Esophagus muscularis mucosa (tissue), 4 donors: ENCODE measurements at regions not wholly inside any gene's neighbourhood (a gene's known extent, or its start where the extent isn't known, plus 50 kb on each side); places are given as distances from the start of the nearest gene placed in this dataset.

Source experiments
- DNase-seq: peaks from one replicate; pipeline ENCODE4 v3.0.0-alpha.2; 2017; ENCODE audit errors: extremely low spot score
- H3K27ac ChIP-seq, 4 donors: fragments of 200-600 bp; sonication (generic); replicated peaks in 1 of 4; 1 replicate in 3 of 4; 2 replicates in 1 of 4; pipeline ENCODE4 v1.5.1; 2016 to 2019; ENCODE audit warnings: mild to moderate bottlenecking in 1 of 4
- H3K27me3 ChIP-seq, 4 donors: fragments of 200-600 bp; sonication (generic); one replicate each; pipeline versions ENCODE4 v1.5.1 to v1.6.0; 2016 to 2019
- H3K36me3 ChIP-seq, 4 donors: fragments of 200-600 bp; sonication (generic); one replicate each; pipeline ENCODE4 v1.5.1; 2016 to 2019
- H3K4me1 ChIP-seq, 4 donors: fragments of 200-600 bp; sonication (generic); one replicate each; pipeline ENCODE4 v1.5.1; 2016 to 2019
- H3K4me3 ChIP-seq, 4 donors: fragments of 200-600 bp; sonication (generic); 1 replicate in 2 of 4; 2 replicates in 2 of 4; pipeline ENCODE4 v1.5.1; 2016 to 2019; ENCODE audit warnings: mild to moderate bottlenecking in 4 of 4, moderate library complexity in 1 of 4
- H3K9me3 ChIP-seq, 4 donors: fragments of 200-600 bp; sonication (generic); 1 replicate in 3 of 4; 2 replicates in 1 of 4; pipeline ENCODE4 v1.5.1; 2016 to 2019
- EP300 ChIP-seq: sonication (generic); formaldehyde crosslinking; IDR thresholded peaks from one replicate; pipeline ENCODE4 v1.6.1; 2017; ENCODE audit warnings: antibody characterized with exemption
- POLR2A ChIP-seq: fragments of 450-650 bp; IDR thresholded peaks from one replicate; pipeline ENCODE4 v1.6.1; 2017; ENCODE audit warnings: antibody characterized with exemption, moderate library complexity, mild to moderate bottlenecking, low read depth
- POLR2AphosphoS5 ChIP-seq, 2 donors: sonication (generic); formaldehyde crosslinking; IDR thresholded peaks; one replicate each; pipeline ENCODE4 v1.6.1; 2017; ENCODE audit warnings: antibody characterized with exemption in 2 of 2
- WGBS: methylation state at CpG from one replicate; pipeline ENCODE4 v1.1.5; 2018; 5-methylcytosine and 5-hydroxymethylcytosine counted together
- intact Hi-C: fragments of 100-400 bp; cut with DNase I; formaldehyde crosslinking; loops from one replicate; pipeline ENCODE4 v1.15.1; 2023
- TF ChIP-seq, protein P1 (sequence below), 3 experiments: fragments of 200-600 bp in 2 of 3; fragments of 450-650 bp in 1 of 3; sonication (generic) in 2 of 3; IDR thresholded peaks; one replicate each; pipeline ENCODE4 v1.5.1; 2017 to 2019; ENCODE audit warnings: antibody characterized with exemption in 3 of 3, mild to moderate bottlenecking in 2 of 3, moderate library complexity in 1 of 3

GRCh38 chr5:8906303-8906967 lies 639.4 kb downstream of the SEMA5A start:
- no peak overlapping the region for H3K4me3 ChIP-seq
- no peaks in the 10 kb centered on the region for H3K27me3 ChIP-seq
- no peak for DNase-seq
- H3K36me3 ChIP-seq: no peaks in the 10 kb centered on the region
- H3K9me3 ChIP-seq: no peaks in the 10 kb centered on the region
- H3K27ac ChIP-seq: no peak overlapping the region
- H3K4me1 ChIP-seq: no peaks in the 10 kb centered on the region
- WGBS: 89% methylated on average over 12 of the region's 12 CpGs
- TF ChIP-seq POLR2A: no peak
- no peak for TF ChIP-seq POLR2AphosphoS5 (IDR thresholded peaks at IDR 0.05)
- TF ChIP-seq EP300: no peak
- TF ChIP-seq, protein P1, sequence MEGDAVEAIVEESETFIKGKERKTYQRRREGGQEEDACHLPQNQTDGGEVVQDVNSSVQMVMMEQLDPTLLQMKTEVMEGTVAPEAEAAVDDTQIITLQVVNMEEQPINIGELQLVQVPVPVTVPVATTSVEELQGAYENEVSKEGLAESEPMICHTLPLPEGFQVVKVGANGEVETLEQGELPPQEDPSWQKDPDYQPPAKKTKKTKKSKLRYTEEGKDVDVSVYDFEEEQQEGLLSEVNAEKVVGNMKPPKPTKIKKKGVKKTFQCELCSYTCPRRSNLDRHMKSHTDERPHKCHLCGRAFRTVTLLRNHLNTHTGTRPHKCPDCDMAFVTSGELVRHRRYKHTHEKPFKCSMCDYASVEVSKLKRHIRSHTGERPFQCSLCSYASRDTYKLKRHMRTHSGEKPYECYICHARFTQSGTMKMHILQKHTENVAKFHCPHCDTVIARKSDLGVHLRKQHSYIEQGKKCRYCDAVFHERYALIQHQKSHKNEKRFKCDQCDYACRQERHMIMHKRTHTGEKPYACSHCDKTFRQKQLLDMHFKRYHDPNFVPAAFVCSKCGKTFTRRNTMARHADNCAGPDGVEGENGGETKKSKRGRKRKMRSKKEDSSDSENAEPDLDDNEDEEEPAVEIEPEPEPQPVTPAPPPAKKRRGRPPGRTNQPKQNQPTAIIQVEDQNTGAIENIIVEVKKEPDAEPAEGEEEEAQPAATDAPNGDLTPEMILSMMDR (IDR thresholded peaks at IDR 0.05): no peak
- intact Hi-C loops: no loop called here

DNA sequence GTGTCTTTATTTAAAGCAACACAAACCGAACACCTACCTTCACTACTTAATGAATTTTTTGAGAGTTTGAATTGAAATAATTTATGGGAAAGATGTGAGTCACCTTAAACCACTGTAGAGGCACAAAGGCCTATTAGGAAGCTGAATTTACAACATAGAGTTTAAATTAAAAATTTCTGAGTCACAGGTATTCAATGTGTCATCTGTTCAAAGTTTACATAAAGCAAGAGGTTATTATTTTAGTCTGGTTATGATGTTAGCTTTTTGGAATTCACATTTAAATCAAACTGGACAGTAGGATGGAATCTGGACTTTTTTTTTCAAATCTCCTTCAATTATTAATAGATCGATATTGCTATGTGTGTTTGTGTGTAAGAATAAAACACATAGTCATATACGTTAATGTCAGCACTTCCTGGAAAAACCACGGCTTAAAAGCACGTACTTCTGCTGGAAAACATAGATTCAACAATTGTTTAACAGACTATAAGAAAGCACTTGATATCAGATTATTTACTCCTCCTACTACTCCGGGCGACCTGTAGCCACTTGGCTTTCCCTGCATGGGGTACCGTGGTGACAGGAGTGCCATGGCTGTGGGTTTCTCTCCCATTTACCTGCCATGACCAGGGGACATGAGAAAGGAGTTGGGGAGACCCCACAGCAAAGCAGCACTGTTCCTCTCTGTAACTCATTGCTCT lies 638.6 kb downstream of the SEMA5A start:
- intact Hi-C loops: no loop called here
- 65% methylated on average over 8 of the region's 8 CpGs for WGBS

DNA sequence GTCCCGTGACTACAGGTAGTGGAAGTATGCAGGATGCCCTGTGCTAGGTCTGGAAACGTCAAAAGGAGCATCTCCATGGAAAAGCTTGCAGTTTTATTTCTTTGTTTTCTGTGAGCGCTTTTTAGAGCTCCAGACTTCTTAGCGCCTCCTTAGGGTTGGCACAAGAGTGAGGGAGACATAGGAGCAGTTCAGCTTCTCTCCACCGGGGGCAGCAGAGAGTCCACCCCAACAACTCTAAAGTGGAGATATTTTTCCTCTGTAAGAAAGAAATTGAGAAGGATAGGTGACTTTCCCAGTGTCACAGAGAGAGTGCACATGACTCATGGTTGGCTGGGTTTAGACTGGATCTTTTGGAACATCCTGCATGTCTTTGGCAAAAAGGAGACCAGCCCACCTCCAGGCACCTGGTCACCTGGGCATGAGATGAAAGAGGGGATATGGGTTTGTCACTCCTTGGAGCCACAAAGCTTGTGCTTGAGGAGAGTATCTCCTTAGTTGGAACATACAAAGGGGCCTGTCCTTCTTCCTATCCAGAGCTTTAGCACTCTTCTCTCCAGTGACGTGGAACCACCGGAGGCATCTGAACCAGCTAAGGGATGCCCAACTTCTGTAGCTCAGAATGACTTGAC lies 637.7 kb downstream of the SEMA5A start:
- DNase-seq: no peak
- H3K27ac ChIP-seq: no peak overlapping the region
- H3K27me3 ChIP-seq: no peaks in the 10 kb centered on the region
- H3K4me1 ChIP-seq: no peaks in the 10 kb centered on the region
- TF ChIP-seq, protein P1 (IDR thresholded peaks at IDR 0.05): peak in 2 of 3 experiments; percentile 27 to 50
- TF ChIP-seq POLR2A: no peak
- no peak for TF ChIP-seq EP300
- no peak for TF ChIP-seq POLR2AphosphoS5 (IDR thresholded peaks at IDR 0.05)
- H3K4me3 ChIP-seq: no peak overlapping the region
- no peaks in the 10 kb centered on the region for H3K9me3 ChIP-seq
- WGBS: 73% methylated on average over 7 of the region's 7 CpGs
- no peaks in the 10 kb centered on the region for H3K36me3 ChIP-seq
- intact Hi-C loops: no loop called here

More for the DNA sequence above, 638.6 kb downstream of the SEMA5A start:
- no peaks in the 10 kb centered on the region for H3K4me1 ChIP-seq
- TF ChIP-seq POLR2A (no peak), EP300 (no peak), POLR2AphosphoS5 (IDR thresholded peaks at IDR 0.05) (no peak)
- TF ChIP-seq, protein P1 (IDR thresholded peaks at IDR 0.05): no peak
- no peaks in the 10 kb centered on the region for H3K27me3 ChIP-seq
- no peak overlapping the region for H3K27ac ChIP-seq
- no peaks in the 10 kb centered on the region for H3K9me3 ChIP-seq
- no peak for DNase-seq
- no peaks in the 10 kb centered on the region for H3K36me3 ChIP-seq
- no peak overlapping the region for H3K4me3 ChIP-seq

GRCh38 chr5:8912106-8912505 lies 633.8 kb downstream of the SEMA5A start:
- intact Hi-C loops: no loop called here
- Histone ChIP-seq H3K27me3 (no peaks in the 10 kb centered on the region), H3K36me3 (no peaks in the 10 kb centered on the region), H3K27ac (no peak overlapping the region), H3K9me3 (no peaks in the 10 kb centered on the region), H3K4me3 (no peak overlapping the region), H3K4me1 (no peaks in the 10 kb centered on the region)
- TF ChIP-seq, protein P1 (IDR thresholded peaks at IDR 0.05): no peak
- TF ChIP-seq POLR2AphosphoS5 (IDR thresholded peaks at IDR 0.05) (no peak), EP300 (no peak), POLR2A (no peak)
- no peak for DNase-seq
- 95% methylated on average over 3 of the region's 3 CpGs for WGBS
